HG02759 (cell line): ENCODE measurements at regions not wholly inside any gene's neighbourhood (a gene's known extent, or its start where the extent isn't known, plus 50 kb on each side); places are given as distances from the start of the nearest gene placed in this dataset.
"Not testable (repeated sequence)": the region's sequence is repeated elsewhere in the genome, so short reads cannot be mapped to it uniquely, and the experiment has no call there.

ENCODE experiments used
- ATAC-seq: cut with Tn5 transposase; IDR thresholded peaks from one replicate; pipeline ENCODE4 v1.9.1; 2021; ENCODE audit warnings: mild to moderate bottlenecking, moderate library complexity; ENCODE audit not compliant: unreplicated experiment

- no peak for ATAC-seq
Observed at GRCh38 chr5:66348387-66349125, 204.5 kb downstream of the SREK1 start.

GRCh38 chr5:66351813-66352212 is 207.7 kb downstream of the SREK1 start:
- no peak for ATAC-seq

- no peak for ATAC-seq
Observed at GRCh38 chr5:66353186-66353585, 209.1 kb downstream of the SREK1 start.

GRCh38 chr5:66354422-66354821 is 210.3 kb downstream of the SREK1 start:
- ATAC-seq, result no peak

- ATAC-seq, result no peak
Observed at GRCh38 chr5:66356011-66356565, 212.0 kb downstream of the SREK1 start.

- no peak for ATAC-seq
Observed at GRCh38 chr5:66358741-66359140, 214.6 kb downstream of the SREK1 start.

GRCh38 chr5:66361070-66361469 is 217.0 kb downstream of the SREK1 start:
- ATAC-seq, result no peak

- no peak for ATAC-seq
Observed at GRCh38 chr5:66362046-66362445, 217.9 kb downstream of the SREK1 start.

- no peak for ATAC-seq
Observed at GRCh38 chr5:66362687-66363086, 218.6 kb downstream of the SREK1 start.

- ATAC-seq, result no peak
Observed at GRCh38 chr5:66363097-66363496, 219.0 kb downstream of the SREK1 start.

- no peak for ATAC-seq
Observed at GRCh38 chr5:66364186-66364585, 220.1 kb downstream of the SREK1 start.

- no peak for ATAC-seq
Observed at GRCh38 chr5:66365981-66366380, 221.9 kb downstream of the SREK1 start.

GRCh38 chr5:66367814-66368541 is 223.9 kb downstream of the SREK1 start:
- ATAC-seq, result no peak

GRCh38 chr5:66368811-66369210 is 224.7 kb downstream of the SREK1 start:
- no peak for ATAC-seq

- ATAC-seq, result no peak
Observed at GRCh38 chr5:66377747-66378146, 218.4 kb upstream of the MAST4 start.

GRCh38 chr5:66378407-66378806 is 217.8 kb upstream of the MAST4 start:
- ATAC-seq, result no peak

- ATAC-seq, result no peak
Observed at GRCh38 chr5:66382152-66382551, 214.0 kb upstream of the MAST4 start.

- not testable (repeated sequence) for ATAC-seq
Observed at GRCh38 chr5:66405145-66405544, 191.0 kb upstream of the MAST4 start.

- ATAC-seq, result no peak
Observed at GRCh38 chr5:66406761-66407336, 189.3 kb upstream of the MAST4 start.

- no peak for ATAC-seq
Observed at GRCh38 chr5:66407765-66408164, 188.4 kb upstream of the MAST4 start.

- ATAC-seq, result no peak
Observed at GRCh38 chr5:66408576-66408975, 187.6 kb upstream of the MAST4 start.

GRCh38 chr5:66410122-66410521 is 186.1 kb upstream of the MAST4 start:
- ATAC-seq, result no peak
